Middle frontal gyrus (tissue), 1 donor: ENCODE measurements at regions not wholly inside any gene's neighbourhood (a gene's known extent, or its start where the extent isn't known, plus 50 kb on each side); places are given as distances from the start of the nearest gene placed in this dataset.
A peak's percentile ranks its signal among the peaks of the same experiment; 100 is the strongest.
"Not testable (repeated sequence)": the region's sequence is repeated elsewhere in the genome, so short reads cannot be mapped to it uniquely, and the experiment has no call there.

Experiments used
- DNase-seq: peaks from one replicate; pipeline ENCODE4 v3.0.0-alpha.2; 2015; ENCODE audit warnings: low spot score; ENCODE audit errors: extremely low spot score

DNA sequence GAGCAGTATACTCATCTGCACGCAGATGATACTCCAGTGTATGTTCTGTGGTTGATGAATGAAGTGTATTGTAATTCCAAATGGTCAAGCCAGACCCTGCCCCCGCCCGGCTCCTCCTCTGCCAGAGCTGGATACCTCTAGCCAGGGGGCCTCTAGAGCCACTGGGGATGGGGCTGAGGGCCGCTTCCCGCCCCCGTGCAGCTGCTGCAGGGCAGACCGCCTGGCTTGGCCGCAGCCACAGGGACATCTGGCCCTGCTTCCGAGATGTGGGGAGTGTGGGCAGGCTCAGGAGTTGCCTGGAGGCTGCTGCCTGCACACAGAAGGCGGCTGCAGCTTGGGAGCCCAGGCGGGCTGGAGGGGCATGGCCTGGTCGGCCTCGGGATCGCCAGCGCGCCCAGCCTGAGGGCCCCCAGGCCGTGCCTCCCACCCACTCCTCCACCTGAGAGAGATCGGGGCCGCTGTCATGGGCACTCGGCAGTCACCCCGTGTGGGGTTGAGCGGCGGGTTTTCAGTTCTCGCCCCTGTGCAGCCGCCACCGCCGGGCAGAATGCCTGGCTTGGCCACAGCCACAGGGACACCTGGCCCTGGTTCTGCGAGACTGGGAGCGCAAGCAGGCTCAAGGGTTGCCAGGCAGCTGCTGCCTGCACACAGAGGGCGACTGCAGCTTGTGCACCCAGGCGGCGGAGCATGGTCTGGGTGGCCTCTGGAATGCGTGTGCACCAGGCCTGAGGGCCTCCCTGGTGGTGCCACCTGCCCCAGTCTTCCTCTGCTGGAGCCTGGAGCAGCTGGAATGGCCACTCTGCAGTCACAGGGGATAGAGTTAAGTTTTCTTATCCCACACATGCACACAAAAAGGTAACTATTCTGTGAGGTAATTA, 1643.7 kb downstream of the SPATA31A7 start:
- DNase-seq: not testable (repeated sequence)

DNA sequence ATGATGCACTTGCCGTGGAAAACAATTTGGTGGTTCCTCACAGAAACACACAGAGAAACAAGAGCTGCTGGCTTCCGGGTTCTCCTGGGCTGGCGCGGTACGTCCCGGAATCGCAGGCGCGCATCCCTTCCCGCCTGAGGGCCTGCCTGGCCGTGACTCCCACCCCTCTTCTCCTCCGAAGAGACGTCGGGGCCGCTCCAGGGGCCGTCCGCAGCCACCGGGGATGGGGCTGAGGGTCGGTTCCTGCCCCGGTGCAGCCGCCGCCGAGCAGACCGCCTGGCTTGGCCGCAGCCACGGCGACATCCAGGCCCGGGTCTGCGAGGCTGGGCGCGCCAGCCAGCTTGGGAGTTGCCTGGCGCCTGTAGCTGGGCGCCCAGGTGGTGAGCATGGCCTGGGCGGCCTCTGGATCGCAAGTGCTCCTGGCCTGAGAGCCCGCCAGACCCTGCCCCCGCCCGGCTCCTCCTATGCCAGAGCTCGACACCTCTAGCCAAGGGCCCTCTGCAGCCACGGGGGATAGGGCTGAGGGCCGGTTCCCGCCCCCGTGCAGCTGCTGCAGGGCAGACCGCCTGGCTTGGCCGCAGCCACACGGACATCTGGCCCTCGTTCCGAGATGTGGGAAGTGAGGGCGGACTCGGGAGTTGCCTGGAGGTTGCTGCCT, 1647.5 kb downstream of the SPATA31A7 start:
- not testable (repeated sequence) for DNase-seq

DNA sequence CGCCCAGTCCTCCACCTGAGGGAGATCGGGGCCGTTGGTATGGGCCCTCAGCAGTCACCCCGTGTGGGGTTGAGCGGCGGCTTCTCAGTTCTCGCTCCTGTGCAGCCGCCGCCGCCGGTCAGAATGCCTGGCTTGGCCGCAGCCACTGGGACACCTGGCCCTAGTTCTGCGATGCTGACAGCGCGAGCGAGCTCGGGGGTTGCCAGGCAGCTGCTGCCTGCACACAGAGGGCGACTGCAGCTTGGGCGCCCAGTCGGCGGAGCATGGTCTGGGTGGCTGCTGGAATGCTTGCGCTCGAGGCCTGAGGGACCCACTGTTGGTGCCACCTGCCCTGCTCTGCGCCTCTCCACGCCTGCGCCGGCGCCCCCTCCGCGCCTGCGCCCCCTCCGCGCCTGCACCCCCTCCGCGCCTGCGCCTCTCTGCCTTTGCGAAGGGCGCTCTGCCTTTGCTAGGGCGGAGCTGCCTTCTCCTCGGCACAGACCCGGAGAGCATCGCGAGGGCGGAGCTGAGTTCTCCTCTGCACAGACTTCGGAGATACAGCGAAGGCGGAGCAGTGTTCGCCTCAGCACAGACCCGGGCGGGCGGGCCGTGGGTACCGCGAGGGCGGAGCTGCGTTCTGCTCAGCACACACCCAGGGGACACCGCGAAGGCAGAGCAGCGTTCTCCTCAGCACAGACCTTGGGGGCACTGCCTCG, 1648.3 kb downstream of the SPATA31A7 start:
- DNase-seq: peak; percentile 85

DNA sequence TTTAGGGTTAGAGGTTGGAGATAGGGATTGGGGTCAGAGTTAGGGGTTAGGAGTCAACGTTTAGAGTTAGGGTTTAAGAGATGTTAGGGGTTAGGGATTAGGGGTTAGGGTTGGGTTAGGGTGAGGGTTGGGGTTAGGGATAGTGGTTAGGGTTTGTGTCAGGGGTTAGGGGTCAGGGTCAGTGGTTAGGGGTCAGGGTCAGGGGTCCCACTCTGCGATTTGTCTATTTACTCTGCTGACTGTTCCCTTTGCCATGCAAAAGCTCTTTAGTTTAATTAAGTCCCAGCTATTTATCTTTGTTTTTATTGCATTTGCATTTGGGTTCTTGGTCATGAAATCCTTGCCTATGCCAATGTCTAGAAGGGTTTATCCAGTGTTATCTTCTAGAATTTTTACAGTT, 1649.3 kb downstream of the SPATA31A7 start:
- not testable (repeated sequence) for DNase-seq

DNA sequence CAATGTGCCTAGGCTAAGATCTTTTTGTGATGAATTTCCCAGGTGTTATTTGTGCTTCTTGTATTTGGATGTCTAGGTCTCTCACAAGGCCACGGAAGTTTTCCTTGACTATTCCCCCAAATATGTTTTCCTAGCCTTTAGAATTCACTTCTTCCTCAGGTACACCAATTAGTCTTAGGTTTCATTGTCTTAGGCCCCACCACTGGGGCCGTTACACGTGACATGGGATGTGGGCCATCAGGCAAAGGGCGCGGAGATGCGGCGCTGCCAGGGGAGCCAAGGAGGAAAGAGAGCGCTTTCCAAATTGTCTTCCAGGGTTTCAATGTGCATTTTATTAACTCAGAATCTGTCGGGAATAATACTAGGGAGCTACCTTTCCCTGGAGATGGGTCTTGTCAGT, 1653.3 kb downstream of the SPATA31A7 start:
- not testable (repeated sequence) for DNase-seq

DNA sequence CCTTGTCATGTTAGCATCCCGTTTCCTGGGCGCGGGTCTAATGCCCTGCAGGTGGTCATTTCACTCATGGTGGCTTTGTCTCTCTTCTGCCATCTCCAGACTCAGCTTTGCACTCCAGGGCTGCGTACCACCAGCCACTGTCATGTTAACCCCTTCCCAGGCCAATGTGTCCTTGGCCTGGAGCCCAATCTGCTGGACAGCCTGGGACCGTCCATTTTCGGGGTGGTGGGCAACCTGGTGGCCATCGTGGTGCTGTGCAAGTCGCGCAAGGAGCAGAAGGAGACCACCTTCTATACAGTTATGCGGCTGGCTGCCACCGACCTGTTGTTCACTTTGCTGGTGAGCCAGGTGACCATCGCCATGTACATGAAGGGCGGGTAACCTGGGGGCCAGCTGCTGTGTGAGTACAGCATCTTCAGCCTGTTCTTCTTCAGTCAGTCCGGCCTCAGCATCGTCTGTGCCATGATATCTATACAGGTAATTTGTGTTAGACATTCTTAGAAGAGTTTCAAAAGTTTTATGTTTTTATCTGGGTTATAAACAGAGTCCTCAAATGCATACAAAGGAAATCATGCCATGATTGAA, 1654.0 kb downstream of the SPATA31A7 start:
- DNase-seq: not testable (repeated sequence)

DNA sequence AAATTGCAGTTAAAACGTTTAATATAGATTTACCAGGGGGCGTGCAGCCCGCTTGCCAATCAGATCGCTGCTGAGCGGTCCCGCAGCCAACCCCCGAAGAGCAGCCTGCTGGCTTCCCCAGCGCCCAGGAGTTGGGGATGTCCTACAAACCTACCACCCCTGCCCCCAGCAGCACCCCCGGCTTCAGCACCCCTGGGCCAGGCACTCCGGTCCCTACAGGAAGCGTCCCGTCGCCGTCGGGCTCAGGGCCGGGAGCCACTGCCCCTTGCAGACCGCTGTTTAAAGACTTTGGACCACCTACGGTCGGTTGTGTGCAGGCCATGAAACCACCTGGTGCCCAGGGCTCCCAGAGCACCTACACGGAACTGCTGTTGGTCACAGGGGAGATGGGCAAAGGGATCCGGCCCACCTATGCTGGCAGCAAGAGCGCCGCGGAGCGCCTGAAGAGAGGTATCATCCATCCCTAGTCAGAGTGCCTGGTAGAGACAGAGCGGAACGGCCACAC, 1654.9 kb downstream of the SPATA31A7 start:
- DNase-seq: not testable (repeated sequence)

DNA sequence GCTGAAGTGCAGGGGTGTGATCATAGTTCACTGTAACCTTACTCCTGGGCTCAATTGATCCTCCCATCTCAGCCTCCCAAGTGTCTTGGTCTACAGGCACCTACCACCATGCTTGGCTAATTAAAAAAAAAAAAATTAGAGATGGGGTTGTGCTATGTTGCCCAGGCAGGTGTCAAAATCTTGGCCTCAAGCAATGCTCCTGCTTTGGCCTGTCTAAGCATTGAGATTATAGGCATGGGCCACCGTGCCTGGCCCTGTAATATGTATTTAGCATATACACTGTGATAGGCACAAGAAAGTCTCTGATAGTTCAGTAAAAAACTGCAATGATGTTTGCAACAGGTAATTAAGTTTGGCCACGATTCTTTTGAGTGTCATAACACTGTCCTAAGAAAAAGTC, 1658.4 kb downstream of the SPATA31A7 start:
- not testable (repeated sequence) for DNase-seq

DNA sequence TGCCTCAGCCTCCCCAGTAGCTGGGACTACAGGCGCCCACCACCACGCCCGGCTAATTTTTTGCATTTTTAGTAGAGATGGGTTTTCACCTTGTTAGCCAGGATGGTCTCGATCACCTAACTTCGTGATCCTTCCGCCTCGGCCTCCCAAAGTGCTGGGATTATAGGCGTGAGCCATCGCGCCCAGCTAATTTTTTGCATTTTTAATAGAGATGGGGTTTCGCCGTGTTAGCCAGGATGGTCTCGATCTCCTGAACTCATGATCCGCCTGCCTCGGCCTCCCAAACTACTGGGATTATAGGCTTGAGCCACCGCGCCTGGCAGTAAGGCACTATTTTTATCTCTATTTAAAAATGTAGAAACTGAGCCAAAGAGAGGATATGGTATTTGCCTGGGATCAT, 1660.2 kb downstream of the SPATA31A7 start:
- not testable (repeated sequence) for DNase-seq

DNA sequence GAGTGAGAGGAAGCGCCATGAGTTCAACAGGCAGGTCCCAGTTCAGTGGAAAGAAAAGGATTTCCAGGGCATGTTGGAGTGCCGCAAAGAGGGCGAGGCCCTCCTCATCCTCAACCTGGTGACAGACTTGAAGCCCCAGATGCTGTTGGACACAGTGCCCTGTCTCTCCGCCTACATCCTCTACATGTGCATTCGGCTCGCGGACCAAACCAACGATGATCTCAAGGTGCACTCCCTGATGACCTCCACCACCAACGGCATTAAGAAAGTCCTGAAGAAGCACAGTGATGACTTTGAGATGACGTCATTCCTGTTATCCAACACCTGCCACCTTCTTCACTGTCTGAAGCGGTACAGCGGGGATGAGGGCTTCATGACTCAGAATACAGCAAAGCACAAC, 1667.4 kb downstream of the SPATA31A7 start:
- DNase-seq: not testable (repeated sequence)

DNA sequence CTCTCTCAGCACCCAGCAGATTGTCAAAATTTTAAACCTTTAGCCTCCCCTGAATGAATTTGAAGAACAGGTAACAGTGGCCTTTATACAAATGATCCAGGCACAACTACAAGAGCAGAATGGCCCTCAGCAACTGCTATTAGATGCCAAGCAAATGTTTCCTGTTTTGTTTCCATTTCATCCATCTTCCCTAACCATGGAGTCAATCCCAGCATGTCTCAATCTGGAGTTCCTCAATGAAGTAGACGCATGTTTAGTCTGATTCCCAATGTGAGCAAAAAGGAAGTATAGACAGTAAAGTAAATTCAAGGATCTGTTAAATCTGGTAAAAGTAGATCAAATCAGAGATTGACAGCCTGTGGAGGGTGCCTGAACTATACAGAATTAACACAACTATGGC, 1668.4 kb downstream of the SPATA31A7 start:
- DNase-seq: not testable (repeated sequence)

DNA sequence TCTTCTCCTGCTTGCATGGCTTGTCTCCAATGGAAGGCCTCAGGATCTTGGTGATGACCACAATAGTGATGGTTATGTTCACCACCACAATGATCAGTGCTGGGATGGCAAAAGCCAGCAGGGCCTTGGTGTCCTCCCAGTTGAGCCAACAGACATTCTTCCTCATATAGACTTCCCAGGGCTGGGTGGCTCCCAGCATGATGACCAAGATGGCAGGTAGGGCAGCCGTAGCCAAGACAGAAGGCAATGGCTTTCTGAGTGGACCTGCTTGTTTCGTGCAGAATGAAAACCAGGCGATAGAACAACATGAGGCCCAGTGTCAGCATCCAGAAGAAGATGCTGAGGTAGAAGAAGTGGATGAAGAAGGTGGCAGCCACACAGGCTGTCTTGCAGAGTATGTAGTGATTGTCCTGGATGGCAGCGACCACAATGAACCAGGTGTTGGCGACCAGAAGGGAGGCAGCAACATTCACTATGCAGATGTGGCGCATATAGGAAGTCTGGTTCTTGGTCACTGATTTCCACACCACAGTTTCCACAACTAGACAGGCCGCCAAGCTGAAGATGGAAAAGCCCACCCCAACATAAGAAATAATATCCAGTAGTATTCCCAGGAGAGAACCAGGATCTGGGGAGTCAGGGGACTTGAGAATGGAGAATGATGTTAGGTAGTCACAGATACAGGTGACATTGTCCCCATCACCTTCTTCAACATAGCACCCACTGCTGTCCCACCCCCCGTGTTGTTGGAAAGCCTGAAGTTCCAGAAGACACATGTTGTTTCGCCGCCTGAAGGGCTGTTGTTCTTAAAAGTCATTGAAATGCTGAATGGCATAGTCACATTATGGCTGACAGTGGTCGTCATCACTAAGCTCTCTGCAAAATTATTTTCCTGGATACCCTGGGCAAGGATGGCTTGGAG, 1671.4 kb downstream of the SPATA31A7 start:
- not testable (repeated sequence) for DNase-seq

DNA sequence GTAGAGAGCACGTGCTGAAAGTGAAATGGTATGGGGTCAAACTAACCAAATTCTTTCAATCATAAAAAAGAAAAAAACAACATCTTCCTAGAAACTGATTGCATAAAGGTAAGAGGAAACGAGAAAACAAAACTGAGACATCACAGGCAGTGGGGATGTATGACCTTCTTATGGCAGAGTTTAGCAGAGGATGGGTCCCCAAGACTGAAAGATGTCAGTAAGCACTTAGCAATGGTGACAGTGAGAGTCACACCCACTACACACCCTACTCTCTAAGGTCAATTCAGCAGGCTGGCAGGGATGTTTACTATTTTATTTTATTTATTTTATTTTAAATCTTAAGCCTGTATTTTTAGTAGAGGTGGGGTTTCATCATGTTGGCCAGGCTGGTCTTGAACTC, 1672.3 kb downstream of the SPATA31A7 start:
- not testable (repeated sequence) for DNase-seq

DNA sequence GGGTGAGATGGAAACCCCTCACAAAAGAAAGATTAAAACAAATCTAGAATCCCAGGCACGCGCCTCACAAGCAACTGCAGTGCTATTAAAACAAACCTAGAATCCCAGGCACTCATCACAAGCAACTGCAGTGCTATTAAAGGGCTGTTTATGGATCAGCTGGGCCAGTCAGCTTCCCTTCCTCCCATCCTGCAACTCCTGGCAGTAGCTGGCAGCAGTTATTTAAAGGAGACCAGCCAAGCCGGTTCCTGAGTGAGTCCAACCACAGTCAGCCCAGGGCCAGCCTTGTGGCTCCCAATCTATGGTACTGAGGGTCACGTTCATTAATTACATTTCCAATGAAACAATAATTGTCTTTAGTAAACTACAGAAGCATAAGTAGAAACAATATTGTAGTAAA, 1673.5 kb downstream of the SPATA31A7 start:
- peak; percentile 23 for DNase-seq

DNA sequence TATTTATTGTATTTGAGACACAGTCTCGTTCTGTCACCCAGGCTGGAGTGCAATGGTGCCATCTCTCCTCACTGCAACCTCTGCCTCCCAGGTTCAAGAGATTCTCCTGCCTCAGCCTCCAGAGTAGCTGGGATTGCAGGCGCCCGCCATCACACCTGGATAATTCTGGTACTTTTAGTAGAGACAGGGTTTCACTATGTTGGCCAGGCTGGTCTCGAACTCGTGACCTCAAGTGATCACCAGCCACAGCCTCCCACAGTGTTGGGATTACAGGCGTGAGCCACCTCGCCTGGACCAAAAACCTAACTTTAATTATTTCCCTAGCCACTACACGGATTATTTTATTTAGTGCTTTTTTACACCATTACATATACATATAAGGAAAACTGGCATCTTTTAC, 1674.0 kb downstream of the SPATA31A7 start:
- not testable (repeated sequence) for DNase-seq

DNA sequence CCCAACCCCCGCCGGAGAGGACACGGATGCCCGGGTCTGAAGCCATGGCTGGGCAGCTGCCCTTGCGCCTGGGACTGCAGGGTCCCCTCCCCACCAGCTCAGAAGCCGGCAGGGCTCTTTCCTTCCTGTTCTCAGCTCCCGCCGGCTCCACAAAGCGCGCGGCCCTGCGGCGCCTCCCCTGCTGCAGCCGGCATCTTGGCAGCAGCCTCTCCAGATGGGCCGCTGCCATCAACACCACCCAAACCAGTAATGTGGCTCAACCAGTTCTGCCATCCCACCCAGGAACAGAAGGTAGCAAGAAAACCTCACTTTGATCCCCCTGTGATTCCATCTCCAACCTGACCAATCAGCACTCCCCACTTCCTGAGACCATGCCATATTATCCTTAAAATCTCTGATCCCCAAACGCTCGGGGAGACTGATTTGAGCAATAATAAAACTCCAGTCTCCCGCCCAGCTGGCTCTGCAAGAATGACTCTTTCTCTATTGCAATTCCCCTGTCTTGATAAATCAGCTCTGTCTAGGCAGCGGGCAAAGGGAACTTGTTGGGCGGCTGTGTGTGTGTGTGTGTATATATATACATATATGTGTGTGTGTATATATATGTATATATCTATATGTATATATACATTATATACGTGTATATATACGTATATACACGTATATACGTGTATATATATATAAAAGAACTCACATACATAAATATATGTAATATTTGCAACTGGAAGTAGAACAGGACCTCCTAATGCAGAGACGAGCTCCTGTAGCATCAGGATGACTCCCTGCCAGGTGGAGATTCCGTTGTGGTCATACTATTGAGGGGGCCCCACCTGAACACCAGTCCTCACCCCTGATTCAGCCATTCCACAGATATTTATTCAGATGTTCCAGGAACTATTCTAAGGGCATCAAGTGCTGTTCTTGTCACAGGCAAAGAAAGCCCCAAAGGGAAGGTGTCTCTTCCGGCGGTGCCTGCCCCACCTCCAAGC, 1674.9 kb downstream of the SPATA31A7 start:
- DNase-seq: peak; percentile 64

DNA sequence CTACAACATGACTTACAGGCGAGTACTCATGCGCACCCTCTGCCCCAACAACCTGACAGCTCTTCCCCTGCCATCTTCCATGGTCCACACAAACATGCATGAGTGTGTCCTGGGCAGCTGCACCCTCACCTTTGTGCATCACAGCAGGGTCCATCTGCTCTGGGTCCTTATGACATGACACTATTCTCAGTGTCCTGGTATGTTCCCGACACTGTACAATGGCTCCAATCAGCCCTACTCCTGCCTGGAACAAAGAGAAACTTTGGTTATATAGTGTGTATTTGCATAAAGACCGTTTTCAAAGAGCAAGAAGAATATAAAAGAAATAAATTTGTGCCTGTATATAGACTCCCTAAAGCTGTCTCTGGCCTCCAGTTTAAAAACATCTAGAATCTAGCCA, 1679.2 kb downstream of the SPATA31A7 start:
- DNase-seq: not testable (repeated sequence)

DNA sequence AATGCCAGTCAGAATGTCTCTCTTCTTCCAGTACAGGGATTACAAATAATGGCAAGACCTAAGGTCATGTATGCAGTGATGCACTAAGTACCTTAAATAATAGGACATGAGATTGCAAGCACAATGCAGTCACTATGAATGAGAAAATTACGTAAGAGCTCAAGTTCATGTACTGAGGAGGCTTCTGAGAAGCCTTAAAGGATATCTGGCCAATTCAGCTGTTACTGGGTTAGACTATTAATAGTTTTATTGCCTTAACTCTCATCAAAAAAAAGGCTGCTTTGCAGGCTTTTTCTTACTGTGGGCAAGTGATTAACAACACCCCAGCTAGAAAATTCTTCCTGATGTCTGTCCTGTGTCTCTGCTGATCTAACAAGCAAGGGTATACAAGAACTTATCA, 1681.9 kb downstream of the SPATA31A7 start:
- DNase-seq: not testable (repeated sequence)

DNA sequence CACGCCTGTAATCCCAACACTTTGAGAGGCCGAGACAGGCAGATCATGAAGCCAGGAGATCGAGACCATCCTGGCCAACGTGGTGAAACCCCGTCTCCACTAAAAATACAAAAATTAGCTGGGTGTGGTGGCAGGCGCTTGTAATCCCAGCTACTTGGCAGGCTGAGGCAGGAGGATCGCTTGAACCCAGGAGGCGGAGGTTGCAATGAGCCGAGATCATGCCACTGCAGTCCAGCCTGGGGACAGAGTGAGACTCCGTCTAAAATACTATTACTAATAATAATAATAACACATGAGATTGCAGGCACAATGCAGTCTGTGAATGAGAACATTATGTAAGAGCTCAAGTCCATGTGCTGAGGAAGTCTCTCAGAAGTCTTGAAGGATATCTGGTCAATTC, 1684.4 kb downstream of the SPATA31A7 start:
- not testable (repeated sequence) for DNase-seq
